Stimulated activated CD4-positive, alpha-beta T cell treated with anti-CD3 and anti-CD28 coated beads, Interleukin-4, amount 100 ng/mL, for 24 hours (primary cell): ENCODE measurements at regions not wholly inside any gene's neighbourhood (a gene's known extent, or its start where the extent isn't known, plus 50 kb on each side); places are given as distances from the start of the nearest gene placed in this dataset.
"Not testable (repeated sequence)": the region's sequence is repeated elsewhere in the genome, so short reads cannot be mapped to it uniquely, and the experiment has no call there.

Experiments used
- DNase-seq: peaks from one replicate; pipeline ENCODE4 v3.0.0-alpha.2; 2020

DNA sequence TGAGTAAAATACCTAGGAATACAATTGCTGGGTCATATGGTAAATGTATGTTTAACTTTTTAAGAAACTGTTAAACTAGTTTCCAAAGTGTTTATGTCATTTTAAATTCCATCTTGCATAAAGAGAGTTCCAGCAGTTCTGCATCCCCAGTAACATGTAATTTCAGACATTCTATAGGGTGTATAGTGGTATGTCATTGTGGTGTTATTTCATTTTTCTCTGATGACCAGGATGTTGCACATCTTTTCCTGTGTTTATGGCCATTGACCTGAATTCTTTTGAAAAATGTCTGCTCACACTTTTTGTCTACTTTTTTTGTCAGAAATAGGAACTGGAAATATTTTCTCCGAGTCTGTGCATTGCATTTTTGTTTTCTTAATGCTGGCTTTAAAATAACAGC, 128.9 kb downstream of the TMEM200A start:
- DNase-seq, result no peak

DNA sequence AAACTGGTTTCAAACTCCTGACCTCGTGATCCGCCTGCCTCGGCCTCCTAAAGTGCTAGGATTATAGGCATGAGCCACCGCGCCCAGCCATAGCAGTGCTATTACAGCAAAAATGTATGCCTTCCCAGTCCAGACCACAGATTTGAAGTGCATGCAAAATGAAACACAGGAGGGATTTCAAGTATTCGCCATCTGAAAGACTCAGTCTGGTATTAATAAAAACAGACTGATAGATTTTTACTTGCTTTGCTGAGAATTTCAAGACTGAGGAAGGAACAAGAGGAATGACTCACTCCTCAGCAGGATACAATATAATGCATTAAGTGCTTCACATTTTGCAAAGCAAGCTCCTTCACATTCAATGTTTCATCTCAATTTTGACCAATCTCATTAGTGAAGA, 134.9 kb downstream of the TMEM200A start:
- DNase-seq, result no peak

DNA sequence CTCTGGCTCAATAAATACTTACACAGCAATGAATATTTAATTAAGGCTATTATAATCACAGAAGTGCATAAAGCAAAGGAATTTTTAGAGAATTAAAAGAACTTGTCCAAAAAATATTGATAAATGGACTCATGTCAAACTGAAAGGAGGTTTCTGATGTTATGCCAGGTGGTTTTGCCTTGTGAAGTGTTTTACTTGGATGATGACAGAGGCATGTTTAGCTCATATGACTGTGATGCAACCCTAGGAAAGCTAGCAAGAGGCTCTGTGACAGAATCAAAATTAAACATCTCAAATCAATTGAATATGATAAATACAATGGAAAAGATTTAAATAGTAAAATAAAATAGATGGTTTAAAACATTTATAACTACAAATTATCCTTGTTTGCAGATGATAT, 137.3 kb downstream of the TMEM200A start:
- no peak for DNase-seq

DNA sequence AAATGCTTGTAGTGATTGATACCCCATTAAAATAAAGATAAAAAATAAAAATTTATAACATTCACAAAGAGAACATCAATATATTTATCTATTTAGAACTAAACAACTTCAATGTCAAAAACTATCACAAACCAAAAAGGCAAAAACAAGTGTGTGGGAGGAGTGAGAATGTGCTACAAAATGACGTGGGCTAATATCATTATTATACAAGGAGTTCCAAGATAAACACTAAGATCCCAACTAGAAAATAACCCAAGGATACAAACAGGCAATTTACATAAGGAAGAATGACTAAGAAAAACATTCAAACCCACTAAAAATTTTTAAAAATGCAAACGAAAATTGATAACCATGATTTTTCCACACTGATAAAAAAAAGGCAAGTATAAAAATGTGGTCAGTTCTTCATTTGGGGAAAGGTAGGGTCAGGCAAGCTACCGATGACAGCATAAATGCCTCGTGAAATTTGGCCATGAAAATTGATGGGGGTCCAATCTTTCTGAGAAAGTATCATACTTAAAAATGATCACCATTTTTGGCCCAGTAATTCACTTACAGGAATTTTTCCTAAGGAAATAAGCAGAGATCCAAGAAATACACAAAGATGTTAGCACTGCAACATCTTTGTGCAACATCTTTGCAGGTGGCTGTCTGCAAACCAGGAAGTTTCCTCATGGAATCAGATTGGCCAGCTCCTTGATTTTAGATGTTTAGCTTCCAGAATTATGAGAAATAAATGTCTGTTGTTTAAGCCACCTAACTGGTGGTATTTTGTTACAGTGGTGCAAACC, 140.2 kb downstream of the TMEM200A start:
- no peak for DNase-seq

DNA sequence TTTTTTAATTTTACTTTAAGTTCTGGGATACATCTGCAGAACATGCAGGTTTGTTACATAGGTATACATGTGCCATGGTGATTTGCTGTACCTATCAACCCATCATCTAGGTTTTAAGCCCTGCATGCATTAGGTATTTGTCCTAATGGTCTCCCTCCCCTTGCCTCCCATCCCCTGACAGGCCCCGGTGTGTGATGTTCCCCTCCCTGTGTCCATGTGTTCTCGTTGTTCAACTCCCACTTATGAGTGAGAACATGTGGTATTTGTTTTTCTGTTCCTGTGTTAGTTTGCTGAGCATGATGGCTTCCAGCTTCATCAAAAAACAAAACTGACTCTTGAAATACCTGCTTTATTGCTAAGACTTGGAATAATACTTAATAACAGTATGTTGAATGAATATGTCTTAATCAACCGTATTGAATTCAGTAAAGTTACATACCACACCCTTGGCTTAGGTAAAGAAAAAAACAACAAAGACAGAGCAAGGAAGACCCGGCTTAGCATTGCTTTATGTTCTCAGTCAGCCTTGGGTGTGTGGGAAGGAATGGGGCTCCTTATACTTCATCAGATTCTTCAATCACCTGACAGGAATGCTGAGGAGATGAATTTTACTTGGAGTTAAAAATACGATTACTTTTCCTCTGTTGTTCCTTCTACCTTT, 141.3 kb downstream of the TMEM200A start:
- not testable (repeated sequence) for DNase-seq

DNA sequence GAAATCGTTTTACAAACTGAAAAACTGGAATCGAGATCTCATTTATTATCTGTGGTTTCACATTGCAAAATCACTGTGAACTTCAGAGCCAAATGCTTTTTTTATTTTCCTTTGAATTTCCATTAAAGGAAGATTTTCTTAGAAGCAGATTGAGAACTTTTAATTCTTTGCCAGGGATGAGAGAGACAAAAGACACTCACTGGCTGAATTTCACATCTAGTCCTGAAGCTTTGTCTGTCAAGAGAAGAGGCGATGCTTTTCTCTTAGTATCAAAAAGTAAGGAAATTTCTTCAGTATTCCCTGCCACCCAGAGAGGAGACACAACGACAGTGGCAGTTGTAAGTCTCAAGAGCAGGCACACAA, 141.8 kb downstream of the TMEM200A start:
- no peak for DNase-seq

DNA sequence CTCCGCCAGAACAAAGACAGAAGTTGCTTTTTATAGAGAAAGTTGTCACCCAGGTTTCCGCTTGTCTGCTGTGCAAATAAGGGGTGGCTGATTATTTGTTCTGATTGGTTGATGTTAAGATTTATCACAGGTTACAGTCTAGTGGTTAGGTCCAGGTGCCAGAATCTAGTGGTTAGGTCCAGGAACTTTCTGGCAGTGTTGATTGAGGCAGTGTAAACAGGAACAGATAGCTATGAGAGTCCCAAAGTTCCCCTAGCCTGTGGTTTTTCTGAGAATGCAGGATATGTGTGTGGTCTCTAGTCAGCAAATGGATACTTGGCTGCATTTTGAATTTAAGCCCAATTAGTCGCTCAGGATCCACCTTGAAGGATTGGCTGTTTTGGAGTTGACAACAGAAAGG, 148.0 kb downstream of the TMEM200A start:
- DNase-seq, result peak; percentile 42

DNA sequence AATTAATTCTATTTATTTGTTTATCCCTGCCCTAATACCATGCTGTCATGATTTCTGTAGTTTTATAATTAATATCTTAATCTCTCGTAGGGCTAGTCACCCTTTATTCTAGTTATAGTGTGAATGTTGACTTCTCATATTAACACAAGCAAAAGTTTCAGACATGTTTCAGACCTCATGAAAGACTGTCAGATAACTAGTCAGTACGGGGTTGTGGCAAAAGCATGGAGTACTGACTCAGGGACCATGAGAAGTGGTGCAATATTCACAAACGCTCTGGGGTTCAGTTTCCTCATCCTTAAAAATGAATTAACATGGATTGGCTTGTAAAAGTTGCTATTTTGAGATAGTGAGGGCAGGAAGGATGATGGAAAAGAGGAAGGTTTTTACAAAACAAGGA, 148.9 kb downstream of the TMEM200A start:
- DNase-seq, result no peak

DNA sequence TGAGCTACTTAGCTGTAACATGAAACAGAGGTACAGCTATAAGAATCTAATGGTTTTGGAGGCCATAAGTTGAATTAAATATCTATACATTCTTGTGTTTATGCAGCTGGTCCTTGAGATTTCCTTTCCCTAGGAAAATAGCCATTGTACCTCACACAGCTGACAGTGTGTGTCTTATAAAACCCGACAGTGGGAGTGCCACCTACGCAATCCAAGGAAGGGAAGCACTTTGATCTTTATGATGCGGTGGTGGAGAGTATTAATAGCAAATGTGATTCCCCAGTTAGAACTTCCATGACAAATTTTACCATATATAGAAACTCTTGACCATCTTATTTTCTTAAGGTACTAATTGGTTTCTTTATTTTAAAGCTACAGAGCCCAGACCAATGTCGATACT, 149.5 kb downstream of the TMEM200A start:
- no peak for DNase-seq

DNA sequence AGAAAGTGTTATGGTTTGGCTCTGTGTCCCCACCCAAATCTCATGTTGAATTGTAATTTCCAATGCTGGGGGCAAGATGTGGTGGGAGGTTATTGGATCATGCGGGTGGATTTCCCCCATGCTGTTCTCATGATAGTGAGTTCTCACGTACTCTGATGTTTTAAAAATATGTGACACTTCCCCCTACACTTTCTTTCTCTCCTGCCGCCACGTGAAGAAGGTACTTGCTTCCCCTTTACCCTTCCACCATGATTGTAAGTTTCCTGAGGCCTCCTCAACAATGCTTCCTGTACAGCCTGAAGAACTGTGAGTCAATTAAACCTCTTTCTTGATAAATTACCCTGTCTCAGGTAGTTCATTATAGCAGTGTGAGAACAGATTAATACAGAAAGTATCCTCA, 150.8 kb downstream of the TMEM200A start:
- peak; percentile 10 for DNase-seq

DNA sequence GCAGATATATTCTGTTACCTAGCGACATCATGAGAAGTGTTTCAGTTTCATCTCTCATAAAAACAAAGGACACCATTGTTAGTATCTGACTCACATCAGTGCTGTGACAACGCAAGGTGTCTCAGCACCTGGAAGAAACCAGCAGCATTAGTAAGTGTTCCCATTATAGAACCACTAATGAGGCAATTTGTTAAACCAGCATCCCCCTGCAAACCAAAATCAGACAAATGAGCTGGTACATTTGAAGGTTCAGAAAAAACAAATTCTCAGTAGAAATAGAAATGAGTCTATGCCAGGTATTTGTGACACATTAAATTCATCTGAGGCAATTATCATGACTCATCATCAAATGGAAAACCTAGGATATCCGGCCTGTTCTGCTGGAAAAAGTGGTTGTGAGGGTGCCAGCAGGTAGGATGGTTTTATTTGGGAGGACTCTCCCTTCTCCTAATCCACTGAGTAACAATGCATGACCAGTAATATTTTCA, 151.7 kb downstream of the TMEM200A start:
- peak; percentile 36 for DNase-seq

DNA sequence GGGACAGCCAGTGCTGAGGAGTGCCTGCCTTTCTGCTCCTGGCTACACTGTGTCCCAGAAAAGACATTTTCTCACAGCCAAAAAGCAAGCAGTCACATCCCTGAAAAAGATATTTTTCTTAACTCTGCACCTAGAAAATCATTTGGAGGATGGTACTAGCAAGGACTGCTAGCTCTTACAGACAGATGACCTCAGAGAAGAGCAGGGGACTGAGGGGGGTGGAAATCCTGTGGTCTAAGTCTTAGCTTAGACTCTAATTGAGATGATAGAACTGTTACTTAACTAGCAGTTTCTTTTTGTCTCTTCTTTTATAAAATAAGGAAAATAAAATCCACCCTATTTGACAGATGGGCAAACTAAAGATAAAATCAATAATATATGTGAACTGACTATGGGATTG, 152.8 kb downstream of the TMEM200A start:
- DNase-seq, result no peak

DNA sequence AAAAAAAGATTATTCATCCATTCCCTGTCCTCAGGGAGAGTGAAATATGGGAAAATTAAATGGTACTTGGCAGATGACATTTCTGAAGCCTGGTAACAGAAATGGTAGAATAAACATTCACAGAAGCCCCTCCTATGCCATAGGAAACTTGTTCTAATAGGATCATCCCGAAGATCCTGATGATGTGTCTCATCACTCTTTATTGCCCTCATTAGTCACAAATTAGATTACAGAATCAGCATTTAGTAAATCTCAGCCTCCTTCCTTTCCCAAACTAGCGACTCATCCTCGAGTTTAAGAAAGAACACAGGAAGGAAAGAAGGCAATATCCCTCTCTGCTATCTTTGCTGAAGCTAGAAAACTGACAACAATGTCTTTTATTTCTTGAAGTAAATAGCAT, 154.4 kb downstream of the TMEM200A start:
- no peak for DNase-seq

DNA sequence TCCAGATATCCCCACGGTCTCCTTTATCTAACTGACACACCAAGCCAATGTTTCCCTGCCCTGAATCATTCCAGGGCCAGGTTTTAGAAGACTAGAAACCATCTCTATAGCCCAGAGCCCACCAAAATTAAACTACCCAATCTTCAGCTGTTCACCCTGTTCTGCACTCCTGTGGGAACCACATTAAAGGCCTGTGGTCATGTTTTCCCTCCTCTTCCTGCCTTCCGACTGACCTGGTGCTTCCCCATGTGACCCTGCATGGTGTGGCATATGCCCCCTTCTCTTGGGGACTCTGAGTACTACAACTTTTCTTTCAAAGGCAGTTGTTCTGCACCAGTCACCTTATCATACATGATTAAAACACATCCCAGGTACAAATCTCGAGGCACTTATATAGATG, 155.0 kb downstream of the TMEM200A start:
- no peak for DNase-seq

DNA sequence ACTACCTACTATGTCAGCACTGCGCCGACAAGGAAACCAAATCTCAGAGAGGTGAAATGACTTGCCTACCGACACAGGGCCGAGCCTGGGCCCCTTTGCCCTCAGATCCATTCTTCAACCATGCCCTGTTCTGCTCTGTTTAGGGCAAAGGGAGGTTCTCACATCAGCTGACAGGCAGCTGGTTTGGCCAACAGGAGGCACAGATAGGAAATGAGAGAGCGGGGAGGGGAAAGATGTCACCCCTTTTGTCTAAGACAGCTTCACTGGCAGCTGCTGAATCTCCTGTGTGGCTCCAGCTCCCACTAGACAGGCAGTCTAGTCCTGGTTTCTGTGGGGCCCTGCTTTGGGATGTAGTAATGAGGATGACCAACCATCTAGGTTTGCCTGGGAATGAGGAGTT, 158.7 kb downstream of the TMEM200A start:
- DNase-seq, result no peak

DNA sequence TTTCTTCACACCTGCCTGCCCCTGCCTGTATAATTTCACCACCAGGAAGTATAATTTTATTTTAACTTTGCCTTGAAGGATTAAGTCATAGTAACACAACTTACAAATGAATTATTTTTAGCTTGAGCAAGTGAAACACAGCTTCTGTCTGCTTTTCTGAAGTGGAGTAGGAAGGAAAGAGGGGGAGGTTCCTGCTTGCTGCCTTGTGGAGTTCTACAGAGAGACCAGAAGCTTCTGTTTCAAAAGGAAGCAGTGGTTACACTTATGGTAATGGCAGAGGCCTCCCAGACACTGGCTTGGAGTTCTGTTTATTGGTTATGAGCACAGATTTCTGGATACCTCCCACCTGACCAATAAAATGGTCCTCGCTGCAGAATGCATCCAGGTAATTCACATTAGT, 159.6 kb downstream of the TMEM200A start:
- no peak for DNase-seq

DNA sequence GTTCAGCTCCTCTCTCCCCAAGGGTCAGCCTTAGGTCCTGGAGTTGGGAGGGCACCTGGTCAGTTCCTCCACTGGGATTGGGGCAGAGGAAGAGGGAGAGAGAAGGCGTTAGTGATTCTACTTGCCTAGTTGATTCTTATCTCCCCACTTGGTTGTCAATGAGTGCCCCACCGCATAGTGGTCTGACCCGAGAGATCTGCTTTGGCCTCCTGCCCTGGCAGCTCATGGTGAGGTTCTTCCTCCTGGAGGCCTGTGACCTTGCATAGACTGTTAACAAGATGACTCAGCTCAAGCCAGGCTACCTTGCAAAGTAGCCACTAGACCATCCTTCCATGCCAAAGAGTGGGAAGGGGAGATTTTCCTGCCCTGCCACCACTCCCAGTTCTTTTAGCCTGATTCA, 160.6 kb downstream of the TMEM200A start:
- no peak for DNase-seq

DNA sequence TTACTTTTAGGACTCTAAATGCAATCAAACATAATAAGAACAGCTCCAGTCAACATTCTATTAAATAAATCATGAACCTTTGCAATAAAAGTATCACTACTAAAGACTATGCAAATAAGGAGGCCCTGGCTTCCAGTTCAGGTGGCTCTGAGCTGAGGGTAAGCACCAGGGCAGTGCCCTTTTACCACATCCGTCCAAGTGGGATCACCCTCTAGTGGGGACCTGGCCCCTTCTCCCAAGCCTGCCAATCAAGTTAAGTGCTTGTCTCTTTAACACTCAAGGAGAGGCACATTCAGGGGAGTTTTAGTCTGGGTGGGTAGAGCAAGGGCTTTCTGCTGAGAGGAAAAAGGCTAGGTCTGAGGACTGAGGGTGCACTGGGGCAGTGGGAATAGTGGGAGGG, 161.4 kb downstream of the TMEM200A start:
- no peak for DNase-seq

DNA sequence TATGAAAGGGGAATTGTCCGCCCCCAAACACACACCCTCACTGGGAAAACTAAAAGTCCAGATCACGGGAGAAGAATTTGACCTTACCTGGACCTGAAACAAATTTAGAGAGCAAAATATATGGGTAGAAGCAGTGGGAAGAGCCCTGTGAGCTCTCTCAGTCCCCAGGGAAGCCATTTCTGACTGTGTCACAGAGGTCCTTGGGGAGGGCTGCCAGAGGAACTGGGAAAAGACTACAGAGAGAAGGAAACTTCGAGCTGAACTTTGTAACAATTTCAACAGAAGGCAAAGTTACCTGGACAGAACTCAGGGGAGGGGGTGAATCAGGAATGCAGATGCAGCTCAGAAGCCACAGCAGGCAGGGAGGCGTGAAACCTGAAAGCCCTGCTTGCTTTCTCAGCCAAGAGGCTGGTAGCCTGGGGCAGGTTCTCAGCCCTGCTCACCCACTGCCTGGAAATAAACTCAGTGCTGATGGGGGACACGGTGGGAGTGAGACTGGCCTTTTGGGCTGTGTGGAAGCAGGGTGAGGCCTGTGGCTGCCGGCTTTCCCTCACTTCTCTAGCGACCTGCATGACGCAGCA, 163.8 kb downstream of the TMEM200A start:
- no peak for DNase-seq

DNA sequence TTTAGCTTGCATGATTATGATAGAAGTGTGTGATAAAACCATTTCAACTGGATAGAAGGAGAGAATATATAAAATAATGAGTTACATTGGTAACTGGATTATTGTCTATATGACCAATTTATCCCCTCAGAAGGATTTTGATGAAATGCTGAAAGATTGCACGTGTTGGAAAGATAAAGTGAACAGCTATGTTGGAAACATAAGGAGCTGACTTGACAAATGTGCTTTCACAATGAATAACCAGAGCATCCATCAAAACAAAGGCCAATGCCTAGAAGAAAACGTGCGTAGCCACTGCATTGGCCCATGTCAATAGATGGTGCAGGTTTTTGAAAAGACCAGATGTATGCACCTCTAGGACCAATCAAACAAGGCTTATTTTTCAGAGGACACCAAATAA, 168.8 kb downstream of the TMEM200A start:
- DNase-seq, result no peak

DNA sequence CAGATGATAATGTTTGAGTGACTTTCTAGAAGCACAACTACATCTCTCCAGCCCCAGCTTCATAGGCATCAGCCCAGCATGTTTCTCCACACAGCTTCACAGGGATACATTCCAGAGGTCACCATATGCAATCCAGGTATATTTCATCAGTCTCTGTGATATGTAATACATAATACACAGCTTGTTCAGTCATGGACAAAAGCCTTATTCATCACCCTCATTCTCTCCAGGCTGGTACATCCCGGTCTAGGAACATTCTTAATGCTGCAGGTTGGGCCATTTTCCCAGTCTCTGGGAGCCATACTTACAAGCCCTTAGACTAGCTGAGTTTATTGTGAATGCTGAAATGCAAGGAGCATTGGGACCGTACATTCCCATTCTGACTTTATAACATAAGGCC, 169.4 kb downstream of the TMEM200A start:
- DNase-seq, result no peak

DNA sequence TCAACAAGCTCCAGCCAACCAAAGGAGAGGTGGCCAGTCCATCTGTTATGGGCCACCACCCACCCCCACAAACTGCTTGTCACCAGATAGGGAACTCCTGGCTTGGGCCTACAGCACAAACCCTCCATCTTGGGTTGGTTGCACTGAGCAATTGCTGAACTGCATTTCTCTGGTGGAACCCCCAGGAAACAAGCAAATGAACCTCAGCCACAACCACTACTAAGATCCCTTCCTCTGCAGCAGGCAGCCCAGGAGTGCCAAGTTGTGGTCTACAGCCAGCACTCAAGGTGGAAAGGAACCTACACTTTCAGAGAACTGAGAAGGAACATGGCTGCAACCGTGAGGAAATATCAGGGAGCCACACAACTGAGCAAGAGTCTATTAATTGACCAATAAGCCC, 171.6 kb downstream of the TMEM200A start:
- DNase-seq, result no peak

DNA sequence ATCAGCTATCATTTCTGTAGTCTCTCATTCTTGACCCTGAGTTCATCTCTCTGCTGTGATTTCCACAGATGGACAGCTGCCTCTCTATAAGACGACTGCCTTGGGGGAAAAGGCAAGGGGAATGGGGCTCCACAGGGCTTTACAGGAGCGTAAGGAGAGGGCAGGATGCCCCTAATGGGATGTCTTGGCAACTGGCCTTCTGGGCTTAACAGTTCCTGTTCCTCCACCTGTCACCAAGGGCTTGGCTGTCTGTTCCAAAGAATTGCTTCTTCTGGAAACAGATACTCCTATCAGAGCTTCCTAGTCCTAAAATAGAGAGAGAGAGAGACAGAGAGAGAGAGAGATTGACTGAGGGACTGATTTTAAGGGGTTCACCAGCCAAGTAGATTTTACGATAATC, 181.9 kb downstream of the TMEM200A start:
- no peak for DNase-seq

DNA sequence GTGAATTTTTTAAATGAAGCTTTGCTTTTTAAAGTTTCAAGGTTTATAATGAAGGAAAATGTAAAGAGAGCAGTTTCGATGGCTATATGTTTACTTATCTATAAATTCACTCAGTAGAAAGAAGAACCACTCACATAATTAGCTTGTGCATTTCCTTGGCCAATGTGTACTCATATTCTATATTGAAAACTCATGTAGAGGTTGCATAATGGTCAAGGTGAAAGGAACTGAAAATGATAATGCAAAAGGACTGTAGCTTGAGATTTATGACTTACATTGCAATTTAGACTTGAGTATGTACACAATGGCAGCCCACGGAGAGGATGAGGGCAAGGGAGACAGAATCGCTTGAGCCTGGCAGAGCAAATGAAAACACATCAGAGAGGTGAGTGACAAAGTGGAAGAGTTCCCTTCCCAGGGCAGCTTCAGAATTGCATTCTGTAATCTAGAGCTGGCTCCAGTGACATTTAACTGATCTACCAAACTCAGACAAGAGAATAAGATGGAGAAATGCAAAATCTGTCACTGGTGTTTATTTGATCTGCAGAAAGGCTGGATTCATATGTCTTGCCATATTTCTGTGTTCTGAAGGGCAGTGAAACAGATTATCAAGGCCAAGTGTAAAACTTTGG, 191.8 kb downstream of the TMEM200A start:
- no peak for DNase-seq
